ENCODE measurements at regions not wholly inside any gene's neighbourhood (a gene's known extent, or its start where the extent isn't known, plus 50 kb on each side); places are given as distances from the start of the nearest gene placed in this dataset.

GRCh38 chr17:79558091-79558900 is 52.6 kb downstream of the RBFOX3 start:
- TF ChIP-seq POLR2AphosphoS5 (IDR thresholded peaks at IDR 0.05): no peak
- no peak for TF ChIP-seq CTCF (IDR thresholded peaks at IDR 0.05)
- TF ChIP-seq POLR2A (IDR thresholded peaks at IDR 0.05): no peak
- no peak for TF ChIP-seq EP300 (IDR thresholded peaks at IDR 0.05)
